ENCODE measurements at regions not wholly inside any gene's neighbourhood (a gene's known extent, or its start where the extent isn't known, plus 50 kb on each side); places are given as distances from the start of the nearest gene placed in this dataset.

DNA sequence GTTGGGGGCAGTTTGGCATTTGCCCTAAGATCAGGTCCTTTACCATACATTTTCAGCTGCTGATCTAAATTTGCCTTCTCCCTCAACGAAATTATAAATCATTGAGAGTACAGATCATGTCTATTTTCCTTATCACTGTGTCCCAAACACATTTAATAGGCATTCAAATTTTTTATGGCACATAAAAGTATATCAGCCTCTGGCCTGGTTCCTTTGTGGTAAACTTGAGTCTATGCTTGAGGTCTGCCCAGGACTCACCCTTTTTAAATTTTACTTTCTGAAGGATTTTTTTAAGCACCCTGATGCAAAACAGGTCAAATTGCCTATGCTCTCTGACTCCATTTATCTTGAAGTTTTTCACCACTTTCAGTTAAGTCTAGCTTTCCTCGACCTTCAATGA lies 163.6 kb upstream of the GRIN3A start:
- no peaks in the 10 kb centered on the region for H3K36me3 Mint-ChIP-seq
- H3K27me3 Mint-ChIP-seq = no peaks in the 10 kb centered on the region
- H3K9me3 Mint-ChIP-seq = no peaks in the 10 kb centered on the region
- CTCF ChIA-PET = no interaction called here
- H3K27ac Mint-ChIP-seq = no peak overlapping the region
- no peak for DNase-seq
- intact Hi-C loops (cut with micrococcal nuclease) = no loop called here
- no peak overlapping the region for H3K4me3 Mint-ChIP-seq
- POLR2A ChIA-PET = no interaction called here
- no peaks in the 10 kb centered on the region for H3K4me1 Mint-ChIP-seq (ENCODE audit: low read depth)

DNA sequence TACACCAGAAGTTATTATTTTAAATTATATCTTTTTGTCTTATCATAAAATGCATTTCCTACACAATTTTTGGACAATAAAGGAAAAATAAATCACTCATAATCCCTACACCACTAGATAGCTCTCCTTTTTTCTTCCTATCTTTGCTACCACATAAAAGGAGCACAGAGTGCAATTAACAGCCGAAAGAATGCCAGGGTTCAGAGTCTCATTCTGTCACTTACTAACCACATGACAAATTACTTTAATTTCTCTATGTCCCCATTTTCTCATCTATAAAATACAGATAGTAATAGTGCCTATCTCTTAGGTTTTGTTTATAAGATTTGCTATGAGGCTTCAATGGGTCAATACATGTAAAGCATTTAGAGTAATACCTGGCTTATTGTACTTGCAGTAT lies 158.7 kb upstream of the GRIN3A start:
- H3K27me3 Mint-ChIP-seq = no peaks in the 10 kb centered on the region
- H3K27ac Mint-ChIP-seq = no peak overlapping the region
- CTCF ChIA-PET = no interaction called here
- intact Hi-C loops (cut with micrococcal nuclease) = no loop called here
- no peak for DNase-seq
- no peaks in the 10 kb centered on the region for H3K9me3 Mint-ChIP-seq
- no peaks in the 10 kb centered on the region for H3K36me3 Mint-ChIP-seq
- H3K4me1 Mint-ChIP-seq (ENCODE audit: low read depth) = no peaks in the 10 kb centered on the region
- POLR2A ChIA-PET = no interaction called here
- H3K4me3 Mint-ChIP-seq = no peak overlapping the region

DNA sequence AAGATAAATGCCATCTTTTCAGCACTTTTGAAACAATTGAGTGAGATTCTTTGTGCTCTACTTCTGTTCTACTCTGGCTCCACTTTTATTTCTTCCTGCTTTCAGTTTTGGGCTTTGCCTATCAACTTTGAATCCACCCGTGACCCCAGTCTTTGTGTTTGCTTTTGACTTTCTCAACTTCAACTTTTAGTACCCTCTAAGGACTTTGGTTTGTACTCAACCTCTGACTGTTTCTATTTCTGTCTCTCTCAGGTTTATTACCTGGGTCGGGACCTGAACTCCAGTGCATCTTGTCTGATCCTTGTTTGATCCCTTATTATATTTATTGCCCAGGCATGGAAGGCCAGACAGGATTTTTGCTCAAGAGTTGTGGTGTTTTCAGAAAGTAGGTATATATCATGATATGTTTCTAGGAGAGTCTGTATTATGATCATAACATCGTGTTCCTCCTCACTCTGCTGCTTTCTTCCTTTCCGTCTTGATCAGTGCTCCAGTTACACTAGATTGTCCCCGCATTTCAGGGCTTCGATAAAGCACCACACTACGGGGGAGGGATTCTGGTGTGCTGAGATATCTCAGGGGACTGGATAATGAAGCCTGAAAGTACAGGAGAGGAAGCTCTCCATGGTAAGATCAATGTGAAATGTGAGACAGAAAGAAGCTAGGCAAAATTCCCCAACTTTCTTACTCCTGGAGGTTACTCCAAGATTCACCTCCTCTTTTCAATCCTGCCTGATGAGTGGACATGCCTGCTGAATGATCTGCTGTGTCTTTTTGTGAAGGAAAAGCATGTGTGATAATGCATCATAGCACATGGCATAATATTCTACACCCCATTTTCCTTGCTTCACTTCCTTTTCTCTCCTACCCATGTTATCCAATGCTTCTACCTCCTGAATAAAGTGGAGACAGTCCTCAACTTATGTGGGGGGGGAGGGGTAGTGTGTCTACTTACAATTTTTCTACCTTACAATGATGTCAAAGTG lies 155.5 kb upstream of the GRIN3A start:
- no peaks in the 10 kb centered on the region for H3K4me1 Mint-ChIP-seq (ENCODE audit: low read depth)
- POLR2A ChIA-PET = no interaction called here
- no peaks in the 10 kb centered on the region for H3K9me3 Mint-ChIP-seq
- intact Hi-C loops (cut with micrococcal nuclease) = no loop called here
- H3K4me3 Mint-ChIP-seq = no peak overlapping the region
- CTCF ChIA-PET = no interaction called here
- H3K36me3 Mint-ChIP-seq = no peaks in the 10 kb centered on the region
- DNase-seq = no peak
- no peaks in the 10 kb centered on the region for H3K27me3 Mint-ChIP-seq
- no peak overlapping the region for H3K27ac Mint-ChIP-seq

DNA sequence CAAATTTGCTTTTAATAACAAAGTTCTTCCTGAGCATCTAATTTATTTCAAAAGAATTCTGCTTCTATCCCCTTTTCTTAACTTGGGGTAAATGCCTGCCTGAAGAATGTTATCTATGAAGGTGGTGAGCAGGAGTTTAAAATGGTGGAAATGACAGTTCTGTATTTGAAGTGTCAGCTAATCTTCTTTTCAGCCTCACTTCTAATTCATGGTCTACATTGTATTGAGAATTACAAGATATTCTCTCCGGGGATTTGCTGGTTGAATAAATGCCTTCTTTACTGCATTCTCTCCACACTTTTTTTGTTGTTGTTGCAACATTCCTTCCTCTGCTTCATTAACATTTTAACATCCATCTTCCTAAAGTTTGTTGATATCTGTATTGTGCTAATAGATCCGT lies 143.1 kb upstream of the GRIN3A start:
- CTCF ChIA-PET = no interaction called here

DNA sequence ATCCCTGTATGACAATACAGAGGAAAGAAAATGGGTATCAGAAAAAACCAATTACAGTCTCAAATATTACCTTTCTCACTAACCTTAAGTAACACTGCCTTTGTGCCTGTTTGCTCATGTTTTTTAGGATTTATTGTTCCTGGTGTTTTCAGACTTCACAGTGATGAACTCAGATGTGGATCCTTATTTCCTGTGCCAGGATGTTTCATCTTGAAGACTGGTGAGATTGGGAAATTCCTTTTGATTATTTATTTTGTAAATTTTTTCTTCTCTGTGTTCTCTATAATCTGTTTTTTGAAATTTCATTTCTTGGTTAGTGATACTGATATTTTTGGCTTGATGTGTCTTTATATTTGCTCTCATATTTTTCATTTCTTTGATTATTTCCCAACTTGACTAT lies 142.4 kb upstream of the GRIN3A start:
- intact Hi-C loops (cut with micrococcal nuclease) = no loop called here
- Mint-ChIP-seq H3K4me3 (no peak overlapping the region), H3K4me1 (ENCODE audit: low read depth) (no peaks in the 10 kb centered on the region), H3K27ac (no peak overlapping the region), H3K9me3 (no peaks in the 10 kb centered on the region), H3K36me3 (no peaks in the 10 kb centered on the region), H3K27me3 (no peaks in the 10 kb centered on the region)
- no peak for DNase-seq
- ChIA-PET CTCF (no interaction called here), POLR2A (no interaction called here)

More for the DNA sequence above, 143.1 kb upstream of the GRIN3A start:
- no peak overlapping the region for H3K4me3 Mint-ChIP-seq
- no peak for DNase-seq
- POLR2A ChIA-PET = no interaction called here
- H3K4me1 Mint-ChIP-seq (ENCODE audit: low read depth) = no peaks in the 10 kb centered on the region
- no peaks in the 10 kb centered on the region for H3K27me3 Mint-ChIP-seq
- H3K27ac Mint-ChIP-seq = no peak overlapping the region
- H3K36me3 Mint-ChIP-seq = no peaks in the 10 kb centered on the region
- H3K9me3 Mint-ChIP-seq = no peaks in the 10 kb centered on the region
- intact Hi-C loops (cut with micrococcal nuclease) = no loop called here

DNA sequence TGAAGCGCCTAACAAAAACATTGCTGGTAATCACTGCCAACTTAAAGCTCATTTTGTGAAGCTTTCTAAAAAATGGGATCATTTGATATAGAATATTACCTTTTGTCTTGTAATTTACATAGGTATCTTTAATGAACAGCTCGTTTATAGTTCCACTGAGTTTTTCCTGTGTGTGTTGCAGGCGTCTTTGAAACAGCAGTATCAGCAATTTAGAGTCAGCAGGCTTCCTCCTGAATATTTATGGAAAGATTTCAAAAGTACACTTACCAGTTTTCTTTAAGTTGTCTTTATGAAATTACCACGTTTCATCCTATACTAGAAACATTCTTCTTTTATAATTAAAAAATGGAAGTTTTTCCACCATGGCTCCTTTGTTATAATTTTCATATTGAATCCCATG lies 140.3 kb upstream of the GRIN3A start:
- no peak overlapping the region for H3K4me3 Mint-ChIP-seq

DNA sequence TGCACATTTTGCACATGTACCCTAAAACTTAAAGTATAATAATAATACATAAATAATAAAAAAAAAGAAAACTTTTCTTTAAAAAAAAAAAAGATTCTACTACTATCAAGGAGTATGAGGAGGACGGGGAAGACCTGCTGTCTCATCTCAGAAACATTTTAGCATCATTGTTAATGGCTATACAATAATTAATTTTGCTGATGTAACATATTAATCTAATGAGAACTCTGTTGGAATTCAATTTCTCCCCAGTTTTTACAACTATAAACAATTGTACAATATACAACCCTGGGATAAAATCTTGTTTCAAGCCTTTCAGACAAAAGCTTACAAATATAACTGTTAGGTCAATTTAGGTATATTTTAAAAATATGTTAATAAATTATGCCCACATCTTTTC lies 139.0 kb upstream of the GRIN3A start:
- no peak overlapping the region for H3K4me3 Mint-ChIP-seq
- H3K27me3 Mint-ChIP-seq = no peaks in the 10 kb centered on the region
- H3K9me3 Mint-ChIP-seq = no peaks in the 10 kb centered on the region
- no peak for DNase-seq
- CTCF ChIA-PET = no interaction called here
- POLR2A ChIA-PET = no interaction called here
- intact Hi-C loops (cut with micrococcal nuclease) = no loop called here
- H3K27ac Mint-ChIP-seq = no peak overlapping the region
- H3K4me1 Mint-ChIP-seq (ENCODE audit: low read depth) = no peaks in the 10 kb centered on the region
- H3K36me3 Mint-ChIP-seq = no peaks in the 10 kb centered on the region

More for the DNA sequence above, 140.3 kb upstream of the GRIN3A start:
- POLR2A ChIA-PET = no interaction called here
- DNase-seq = no peak
- CTCF ChIA-PET = no interaction called here
- H3K36me3 Mint-ChIP-seq = no peaks in the 10 kb centered on the region
- intact Hi-C loops (cut with micrococcal nuclease) = no loop called here
- no peaks in the 10 kb centered on the region for H3K27me3 Mint-ChIP-seq
- H3K9me3 Mint-ChIP-seq = no peaks in the 10 kb centered on the region
- no peak overlapping the region for H3K27ac Mint-ChIP-seq
- H3K4me1 Mint-ChIP-seq (ENCODE audit: low read depth) = no peaks in the 10 kb centered on the region

DNA sequence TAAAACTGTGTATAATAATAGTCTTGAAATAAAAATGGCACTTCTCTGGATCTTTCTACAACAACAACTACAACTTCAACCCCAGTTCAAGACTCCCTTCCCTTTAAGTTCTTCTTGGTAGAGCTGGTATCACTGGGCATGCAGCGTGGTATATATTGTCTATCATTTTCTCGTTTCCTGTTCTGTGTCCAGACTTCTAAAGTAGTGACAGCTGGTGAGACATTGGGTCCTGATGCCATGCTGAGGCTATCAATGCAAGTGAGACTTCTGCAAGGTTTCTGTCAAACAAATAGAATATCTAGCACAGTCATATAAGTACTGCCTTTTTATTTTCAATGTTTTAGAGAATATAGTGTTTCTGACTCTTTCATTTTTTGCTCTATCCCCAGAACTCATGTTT lies 123.0 kb upstream of the GRIN3A start:
- POLR2A ChIA-PET = no interaction called here
- H3K27ac Mint-ChIP-seq = no peak overlapping the region
- H3K4me1 Mint-ChIP-seq (ENCODE audit: low read depth) = no peaks in the 10 kb centered on the region
- CTCF ChIA-PET = no interaction called here
- H3K4me3 Mint-ChIP-seq = no peak overlapping the region
- H3K9me3 Mint-ChIP-seq = no peaks in the 10 kb centered on the region
- H3K36me3 Mint-ChIP-seq = no peaks in the 10 kb centered on the region
- H3K27me3 Mint-ChIP-seq = no peaks in the 10 kb centered on the region
- no peak for DNase-seq
- intact Hi-C loops (cut with micrococcal nuclease) = no loop called here

DNA sequence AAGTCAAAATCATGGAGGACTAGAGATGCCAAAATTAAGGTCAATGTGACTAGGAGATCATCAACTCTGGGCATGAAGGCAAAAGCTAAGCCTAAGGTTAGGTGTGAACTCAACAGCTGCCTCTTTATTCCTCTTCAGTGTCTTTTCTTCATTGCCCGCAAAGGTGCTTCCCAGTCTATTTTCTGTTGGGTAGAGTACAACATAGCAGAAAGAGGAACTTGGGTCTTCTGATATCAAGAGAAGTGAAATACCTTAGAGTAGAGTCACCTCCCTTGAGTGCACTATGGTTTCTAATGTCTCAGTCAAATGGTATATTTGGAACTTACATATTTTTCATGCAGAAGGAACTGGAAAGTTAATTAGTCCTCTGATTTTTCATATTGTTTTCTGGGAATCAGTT lies 122.5 kb upstream of the GRIN3A start:
- no peak for DNase-seq
- Mint-ChIP-seq H3K9me3 (no peaks in the 10 kb centered on the region), H3K4me3 (no peak overlapping the region), H3K27ac (no peak overlapping the region), H3K36me3 (no peaks in the 10 kb centered on the region), H3K27me3 (no peaks in the 10 kb centered on the region), H3K4me1 (ENCODE audit: low read depth) (no peaks in the 10 kb centered on the region)
- ChIA-PET CTCF (no interaction called here), POLR2A (no interaction called here)
- intact Hi-C loops (cut with micrococcal nuclease) = no loop called here

DNA sequence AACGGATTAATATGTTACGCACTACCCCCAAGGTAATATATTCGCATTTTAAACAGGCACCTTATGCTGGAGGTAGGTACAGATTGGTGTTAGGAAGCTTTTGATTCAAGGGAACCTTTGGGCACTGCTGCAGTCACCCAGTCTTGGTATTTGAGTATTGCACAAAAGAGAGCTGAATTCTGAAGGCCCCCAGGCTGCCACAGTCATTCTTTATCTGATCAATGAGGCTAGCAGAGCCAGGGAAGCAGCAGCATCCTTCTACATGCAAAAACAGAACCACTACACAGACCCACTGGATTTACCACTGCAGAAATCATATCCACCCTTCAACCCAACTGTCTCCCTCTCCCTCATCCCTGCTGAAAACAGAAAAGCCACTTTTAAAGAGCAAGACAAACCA lies 121.2 kb upstream of the GRIN3A start:
- no peak for DNase-seq
- H3K27ac Mint-ChIP-seq = no peak overlapping the region
- no peak overlapping the region for H3K4me3 Mint-ChIP-seq
- intact Hi-C loops (cut with micrococcal nuclease) = no loop called here
- no peaks in the 10 kb centered on the region for H3K27me3 Mint-ChIP-seq
- H3K4me1 Mint-ChIP-seq (ENCODE audit: low read depth) = no peaks in the 10 kb centered on the region
- ChIA-PET POLR2A (no interaction called here), CTCF (no interaction called here)
- H3K36me3 Mint-ChIP-seq = no peaks in the 10 kb centered on the region
- no peaks in the 10 kb centered on the region for H3K9me3 Mint-ChIP-seq

DNA sequence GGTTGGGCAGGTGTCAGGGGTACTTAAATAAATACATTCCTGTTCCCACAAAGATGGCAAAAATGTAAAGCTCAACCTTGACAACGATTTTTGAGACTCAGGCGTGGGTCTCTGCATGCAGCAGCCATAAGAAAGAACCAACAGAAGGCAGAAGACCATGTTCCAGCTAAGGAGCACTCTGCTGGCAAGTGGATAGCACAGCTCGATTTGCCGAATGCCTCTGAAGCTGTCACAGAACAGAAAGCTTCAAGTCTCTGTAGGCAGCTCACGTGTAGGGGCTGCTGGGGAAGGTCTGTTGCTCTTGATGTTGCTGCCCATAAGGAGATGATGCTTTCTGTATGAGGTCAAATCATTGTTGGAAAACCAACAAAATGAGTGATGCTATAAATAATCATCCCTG lies 119.6 kb upstream of the GRIN3A start:
- CTCF ChIA-PET = no interaction called here
- H3K36me3 Mint-ChIP-seq = no peaks in the 10 kb centered on the region
- H3K9me3 Mint-ChIP-seq = no peaks in the 10 kb centered on the region
- DNase-seq = no peak
- no peak overlapping the region for H3K4me3 Mint-ChIP-seq
- H3K27ac Mint-ChIP-seq = no peak overlapping the region
- no peaks in the 10 kb centered on the region for H3K4me1 Mint-ChIP-seq (ENCODE audit: low read depth)
- POLR2A ChIA-PET = no interaction called here
- no peaks in the 10 kb centered on the region for H3K27me3 Mint-ChIP-seq
- intact Hi-C loops (cut with micrococcal nuclease) = no loop called here

DNA sequence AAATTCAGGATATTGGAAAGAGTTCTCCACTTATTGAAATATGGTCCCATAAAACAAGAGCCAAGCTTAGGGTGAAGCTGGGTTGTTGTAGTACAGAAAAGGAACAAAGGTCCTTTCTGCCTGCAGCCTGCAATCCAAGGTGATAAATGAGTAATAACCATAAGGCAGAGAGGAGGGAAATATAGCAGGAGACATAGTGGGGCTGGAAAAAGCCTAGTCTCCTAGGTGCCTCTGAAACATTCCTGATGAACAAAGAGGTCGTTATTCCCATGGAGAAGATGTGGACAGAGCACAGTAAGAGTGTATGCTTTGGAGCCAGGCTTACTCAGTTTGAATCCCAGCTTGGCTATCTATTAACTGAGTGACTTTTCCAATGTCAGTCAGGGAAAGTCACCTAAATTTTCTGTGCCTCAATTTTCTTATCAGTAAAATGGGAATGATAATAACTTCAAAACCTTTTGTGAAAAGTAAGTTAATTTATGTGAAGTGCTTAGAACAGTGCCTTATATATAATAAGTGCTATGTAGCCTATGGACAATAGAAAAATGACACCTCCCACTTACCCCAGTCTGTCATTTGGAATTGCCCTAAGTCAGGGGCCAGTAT lies 110.8 kb upstream of the GRIN3A start:
- ChIA-PET POLR2A (no interaction called here), CTCF (no interaction called here)
- Mint-ChIP-seq H3K9me3 (no peaks in the 10 kb centered on the region), H3K4me3 (no peak overlapping the region), H3K27ac (no peak overlapping the region), H3K27me3 (no peaks in the 10 kb centered on the region), H3K36me3 (no peaks in the 10 kb centered on the region), H3K4me1 (ENCODE audit: low read depth) (no peaks in the 10 kb centered on the region)
- DNase-seq = no peak
- intact Hi-C loops (cut with micrococcal nuclease) = no loop called here

DNA sequence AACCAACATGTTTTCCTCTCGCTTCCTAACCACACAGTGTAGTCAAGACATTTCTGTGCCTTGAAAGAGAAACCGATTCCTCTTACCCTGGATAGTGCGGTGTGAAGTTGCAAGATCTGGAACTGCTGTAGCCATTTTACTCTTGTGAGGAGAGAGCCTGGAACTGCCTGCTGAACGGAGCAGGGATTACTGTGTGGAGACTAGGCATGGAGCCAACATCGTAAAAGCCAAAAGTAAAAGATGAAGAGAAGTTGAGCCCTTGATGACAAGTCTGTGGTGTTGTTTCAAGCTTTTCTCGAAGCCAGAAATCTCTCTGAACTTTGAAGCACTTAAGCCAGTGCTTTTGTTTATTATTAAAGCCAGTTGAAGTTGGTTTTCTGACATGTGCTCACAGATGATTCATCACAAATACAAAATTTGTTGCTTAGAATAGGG lies 110.1 kb upstream of the GRIN3A start:
- no peak for DNase-seq
- intact Hi-C loops (cut with micrococcal nuclease) = no loop called here
- H3K36me3 Mint-ChIP-seq = no peaks in the 10 kb centered on the region
- H3K27ac Mint-ChIP-seq = no peak overlapping the region
- ChIA-PET POLR2A (no interaction called here), CTCF (no interaction called here)
- no peaks in the 10 kb centered on the region for H3K27me3 Mint-ChIP-seq
- no peak overlapping the region for H3K4me3 Mint-ChIP-seq
- no peaks in the 10 kb centered on the region for H3K9me3 Mint-ChIP-seq
- H3K4me1 Mint-ChIP-seq (ENCODE audit: low read depth) = no peaks in the 10 kb centered on the region
